ENCODE measurements at regions not wholly inside any gene's neighbourhood (a gene's known extent, or its start where the extent isn't known, plus 50 kb on each side); places are given as distances from the start of the nearest gene placed in this dataset.

- no peaks in the 10 kb centered on the region for H3K36me3 ChIP-seq (replicated peaks)
- TF ChIP-seq CTCF (IDR thresholded peaks at IDR 0.05; ENCODE audit: low read depth, low read length, missing control alignments), result no peak
- H3K27ac ChIP-seq, result no peak overlapping the region
- no peaks in the 10 kb centered on the region for H3K27me3 ChIP-seq (replicated peaks)
- DNase-seq, result no peak
- no peak overlapping the region for H3K4me3 ChIP-seq (ENCODE audit: low read depth, low read length)
- in situ Hi-C loops (cut with HindIII; ENCODE audit: low pct_ligation_motif_present, low sequenced_read_pairs), result no loop called here
Measured at GRCh38 chr16:54422159-54422558, 135.6 kb upstream of the IRX3 start.

GRCh38 chr16:54421220-54421619 is 134.6 kb upstream of the IRX3 start:
- H3K27me3 ChIP-seq (replicated peaks), result no peaks in the 10 kb centered on the region
- in situ Hi-C loops (cut with HindIII; ENCODE audit: low pct_ligation_motif_present, low sequenced_read_pairs), result no loop called here
- H3K27ac ChIP-seq, result no peak overlapping the region
- no peak for DNase-seq
- H3K36me3 ChIP-seq (replicated peaks), result no peaks in the 10 kb centered on the region
- TF ChIP-seq CTCF (IDR thresholded peaks at IDR 0.05; ENCODE audit: low read depth, low read length, missing control alignments), result no peak
- no peak overlapping the region for H3K4me3 ChIP-seq (ENCODE audit: low read depth, low read length)

GRCh38 chr16:54418903-54419302 is 132.3 kb upstream of the IRX3 start:
- no peaks in the 10 kb centered on the region for H3K36me3 ChIP-seq (replicated peaks)
- in situ Hi-C loops (cut with HindIII; ENCODE audit: low pct_ligation_motif_present, low sequenced_read_pairs), result no loop called here
- H3K4me3 ChIP-seq (ENCODE audit: low read depth, low read length), result no peak overlapping the region
- H3K27ac ChIP-seq, result no peak overlapping the region
- no peaks in the 10 kb centered on the region for H3K27me3 ChIP-seq (replicated peaks)
- no peak for TF ChIP-seq CTCF (IDR thresholded peaks at IDR 0.05; ENCODE audit: low read depth, low read length, missing control alignments)
- no peak for DNase-seq

GRCh38 chr16:54417384-54417783 is 130.8 kb upstream of the IRX3 start:
- no peak overlapping the region for H3K27ac ChIP-seq
- no peak overlapping the region for H3K4me3 ChIP-seq (ENCODE audit: low read depth, low read length)
- H3K27me3 ChIP-seq (replicated peaks), result no peaks in the 10 kb centered on the region
- in situ Hi-C loops (cut with HindIII; ENCODE audit: low pct_ligation_motif_present, low sequenced_read_pairs), result no loop called here
- no peaks in the 10 kb centered on the region for H3K36me3 ChIP-seq (replicated peaks)
- DNase-seq, result no peak
- TF ChIP-seq CTCF (IDR thresholded peaks at IDR 0.05; ENCODE audit: low read depth, low read length, missing control alignments), result no peak

- H3K27ac ChIP-seq, result no peak overlapping the region
- no peak for DNase-seq
- no peaks in the 10 kb centered on the region for H3K36me3 ChIP-seq (replicated peaks)
- H3K4me3 ChIP-seq (ENCODE audit: low read depth, low read length), result no peak overlapping the region
- in situ Hi-C loops (cut with HindIII; ENCODE audit: low pct_ligation_motif_present, low sequenced_read_pairs), result no loop called here
- no peak for TF ChIP-seq CTCF (IDR thresholded peaks at IDR 0.05; ENCODE audit: low read depth, low read length, missing control alignments)
- no peaks in the 10 kb centered on the region for H3K27me3 ChIP-seq (replicated peaks)
Measured at GRCh38 chr16:54414671-54415070, 128.1 kb upstream of the IRX3 start.

GRCh38 chr16:54412777-54413455 is 126.3 kb upstream of the IRX3 start:
- H3K27me3 ChIP-seq (replicated peaks), result no peaks in the 10 kb centered on the region

More at GRCh38 chr16:54412777-54413455, 126.3 kb upstream of the IRX3 start:
- in situ Hi-C loops (cut with HindIII; ENCODE audit: low pct_ligation_motif_present, low sequenced_read_pairs), result no loop called here
- no peak for DNase-seq
- Histone ChIP-seq H3K36me3 (replicated peaks) (no peaks in the 10 kb centered on the region), H3K4me3 (ENCODE audit: low read depth, low read length) (no peak overlapping the region), H3K27ac (no peak overlapping the region)
- TF ChIP-seq CTCF (IDR thresholded peaks at IDR 0.05; ENCODE audit: low read depth, low read length, missing control alignments), result no peak
